ENCODE measurements at regions not wholly inside any gene's neighbourhood (a gene's known extent, or its start where the extent isn't known, plus 50 kb on each side); places are given as distances from the start of the nearest gene placed in this dataset.

GRCh38 chr13:70908795-70909194, 800.5 kb upstream of the KLHL1 start:
- WGBS (ENCODE audit: low lambda C conversion rate, missing lambda C conversion rate), result 89% methylated on average over 3 of the region's 3 CpGs
- no peaks in the 10 kb centered on the region for H3K9me3 ChIP-seq (ENCODE audit: low read depth)
- no peaks in the 10 kb centered on the region for H3K36me3 ChIP-seq (replicated peaks; ENCODE audit: insufficient read depth, low read depth)
- H3K4me3 ChIP-seq, result no peak overlapping the region
- no peak overlapping the region for H3K4me2 ChIP-seq
- H3K27me3 ChIP-seq, result no peaks in the 10 kb centered on the region
- H3K79me2 ChIP-seq, result no peaks in the 10 kb centered on the region
- TF ChIP-seq EZH2phosphoT487 (IDR thresholded peaks at IDR 0.05; ENCODE audit: low read depth, severe bottlenecking, unreplicated experiment) (no peak), CTCF (IDR thresholded peaks at IDR 0.05; ENCODE audit: poor library complexity) (no peak), EZH2 (IDR thresholded peaks at IDR 0.05; ENCODE audit: borderline replicate concordance) (no peak)
- H3K9me2 ChIP-seq (replicated peaks; ENCODE audit: insufficient read depth), result no peaks in the 10 kb centered on the region
- no peak overlapping the region for H2AFZ ChIP-seq
- H3K27ac ChIP-seq, result no peak overlapping the region
- no peak for DNase-seq (ENCODE audit: low spot score)
- H3K4me1 ChIP-seq (ENCODE audit: insufficient read depth), result no peaks in the 10 kb centered on the region
- H4K20me1 ChIP-seq (ENCODE audit: insufficient read depth, poor library complexity, severe bottlenecking), result no peaks in the 10 kb centered on the region

GRCh38 chr13:70905035-70905434, 796.8 kb upstream of the KLHL1 start:
- no peaks in the 10 kb centered on the region for H3K9me3 ChIP-seq (ENCODE audit: low read depth)
- WGBS (ENCODE audit: low lambda C conversion rate, missing lambda C conversion rate), result 71% methylated on average over 2 of the region's 2 CpGs
- no peak for DNase-seq (ENCODE audit: low spot score)

GRCh38 chr13:70896136-70896535, 787.9 kb upstream of the KLHL1 start:
- H3K4me1 ChIP-seq (ENCODE audit: insufficient read depth), result no peaks in the 10 kb centered on the region
- H3K4me2 ChIP-seq, result no peak overlapping the region
- H3K27me3 ChIP-seq, result no peaks in the 10 kb centered on the region
- no peak overlapping the region for H3K27ac ChIP-seq
- H3K79me2 ChIP-seq, result no peaks in the 10 kb centered on the region
- no peak for TF ChIP-seq EZH2 (IDR thresholded peaks at IDR 0.05; ENCODE audit: borderline replicate concordance)
- TF ChIP-seq EZH2phosphoT487 (IDR thresholded peaks at IDR 0.05; ENCODE audit: low read depth, severe bottlenecking, unreplicated experiment), result no peak
- no peak for TF ChIP-seq CTCF (IDR thresholded peaks at IDR 0.05; ENCODE audit: poor library complexity)
- no peaks in the 10 kb centered on the region for H3K9me2 ChIP-seq (replicated peaks; ENCODE audit: insufficient read depth)
- H3K9me3 ChIP-seq (ENCODE audit: low read depth), result no peaks in the 10 kb centered on the region
- H3K36me3 ChIP-seq (replicated peaks; ENCODE audit: insufficient read depth, low read depth), result no peaks in the 10 kb centered on the region
- H3K4me3 ChIP-seq, result no peak overlapping the region
- no peaks in the 10 kb centered on the region for H4K20me1 ChIP-seq (ENCODE audit: insufficient read depth, poor library complexity, severe bottlenecking)
- H2AFZ ChIP-seq, result no peak overlapping the region
- DNase-seq (ENCODE audit: low spot score), result no peak

More at GRCh38 chr13:70905035-70905434, 796.8 kb upstream of the KLHL1 start:
- H3K4me1 ChIP-seq (ENCODE audit: insufficient read depth), result no peaks in the 10 kb centered on the region
- H3K4me3 ChIP-seq, result no peak overlapping the region
- no peak overlapping the region for H2AFZ ChIP-seq
- TF ChIP-seq CTCF (IDR thresholded peaks at IDR 0.05; ENCODE audit: poor library complexity), result no peak
- TF ChIP-seq EZH2 (IDR thresholded peaks at IDR 0.05; ENCODE audit: borderline replicate concordance), result no peak
- no peak for TF ChIP-seq EZH2phosphoT487 (IDR thresholded peaks at IDR 0.05; ENCODE audit: low read depth, severe bottlenecking, unreplicated experiment)
- H3K27ac ChIP-seq, result no peak overlapping the region
- H4K20me1 ChIP-seq (ENCODE audit: insufficient read depth, poor library complexity, severe bottlenecking), result no peaks in the 10 kb centered on the region
- H3K4me2 ChIP-seq, result no peak overlapping the region
- H3K27me3 ChIP-seq, result no peaks in the 10 kb centered on the region
- no peaks in the 10 kb centered on the region for H3K79me2 ChIP-seq
- no peaks in the 10 kb centered on the region for H3K9me2 ChIP-seq (replicated peaks; ENCODE audit: insufficient read depth)
- no peaks in the 10 kb centered on the region for H3K36me3 ChIP-seq (replicated peaks; ENCODE audit: insufficient read depth, low read depth)

GRCh38 chr13:70895599-70895998, 787.3 kb upstream of the KLHL1 start:
- Histone ChIP-seq H3K9me2 (replicated peaks; ENCODE audit: insufficient read depth) (no peaks in the 10 kb centered on the region), H2AFZ (no peak overlapping the region), H3K79me2 (no peaks in the 10 kb centered on the region), H4K20me1 (ENCODE audit: insufficient read depth, poor library complexity, severe bottlenecking) (no peaks in the 10 kb centered on the region), H3K4me3 (no peak overlapping the region), H3K36me3 (replicated peaks; ENCODE audit: insufficient read depth, low read depth) (no peaks in the 10 kb centered on the region), H3K27me3 (no peaks in the 10 kb centered on the region), H3K9me3 (ENCODE audit: low read depth) (no peaks in the 10 kb centered on the region), H3K4me1 (ENCODE audit: insufficient read depth) (no peaks in the 10 kb centered on the region), H3K27ac (peak overlapping the region; percentile 38), H3K4me2 (no peak overlapping the region)
- 72% methylated on average over 3 of the region's 3 CpGs for WGBS (ENCODE audit: low lambda C conversion rate, missing lambda C conversion rate)
- DNase-seq (ENCODE audit: low spot score), result no peak
- TF ChIP-seq EZH2phosphoT487 (IDR thresholded peaks at IDR 0.05; ENCODE audit: low read depth, severe bottlenecking, unreplicated experiment), result no peak
- TF ChIP-seq CTCF (IDR thresholded peaks at IDR 0.05; ENCODE audit: poor library complexity), result no peak
- TF ChIP-seq EZH2 (IDR thresholded peaks at IDR 0.05; ENCODE audit: borderline replicate concordance), result no peak

All from hepatocyte (in vitro differentiated cells).